Mammary epithelial cell (primary cell): ENCODE measurements at regions not wholly inside any gene's neighbourhood (a gene's known extent, or its start where the extent isn't known, plus 50 kb on each side); places are given as distances from the start of the nearest gene placed in this dataset.

Experiments used
- EZH2 ChIP-seq: IDR thresholded peaks from 2 replicates; pipeline ENCODE4 v1.6.1; 2012; ENCODE audit warnings: low read length, inconsistent platforms, borderline replicate concordance
- TF ChIP-seq, protein P1 (sequence below), 2 donors: IDR thresholded peaks in 1 of 2; conservative IDR thresholded peaks in 1 of 2; 2 replicates each; pipeline ENCODE4 v1.5.1; 2011 to 2012; ENCODE audit warnings: inconsistent platforms in 2 of 2, low read length in 2 of 2, mild to moderate bottlenecking in 2 of 2, control low read depth in 1 of 2, low read depth in 1 of 2; ENCODE audit not compliant: insufficient read depth in 1 of 2; ENCODE audit errors: extremely low read depth in 1 of 2

DNA sequence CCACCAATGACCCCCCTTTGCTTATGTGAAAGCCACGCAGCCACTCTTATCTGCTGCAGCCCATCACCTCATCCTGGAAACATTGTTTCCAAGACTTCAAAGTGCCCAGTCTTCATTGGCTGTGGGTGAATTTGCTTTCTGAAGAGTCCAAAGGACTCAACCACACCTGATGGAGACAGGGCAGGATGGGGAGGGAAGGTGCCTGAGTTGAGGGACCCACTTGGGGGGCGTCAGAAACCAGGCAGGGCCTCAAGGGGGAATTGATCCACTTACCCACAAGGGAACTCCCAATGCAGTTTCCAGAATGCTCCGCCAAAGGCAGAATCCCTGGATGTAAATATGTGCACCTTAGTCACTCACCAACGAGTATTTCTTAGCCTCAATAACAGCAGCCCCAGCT, 147.9 kb upstream of the ATP2B2 start:
- TF ChIP-seq, protein P1, sequence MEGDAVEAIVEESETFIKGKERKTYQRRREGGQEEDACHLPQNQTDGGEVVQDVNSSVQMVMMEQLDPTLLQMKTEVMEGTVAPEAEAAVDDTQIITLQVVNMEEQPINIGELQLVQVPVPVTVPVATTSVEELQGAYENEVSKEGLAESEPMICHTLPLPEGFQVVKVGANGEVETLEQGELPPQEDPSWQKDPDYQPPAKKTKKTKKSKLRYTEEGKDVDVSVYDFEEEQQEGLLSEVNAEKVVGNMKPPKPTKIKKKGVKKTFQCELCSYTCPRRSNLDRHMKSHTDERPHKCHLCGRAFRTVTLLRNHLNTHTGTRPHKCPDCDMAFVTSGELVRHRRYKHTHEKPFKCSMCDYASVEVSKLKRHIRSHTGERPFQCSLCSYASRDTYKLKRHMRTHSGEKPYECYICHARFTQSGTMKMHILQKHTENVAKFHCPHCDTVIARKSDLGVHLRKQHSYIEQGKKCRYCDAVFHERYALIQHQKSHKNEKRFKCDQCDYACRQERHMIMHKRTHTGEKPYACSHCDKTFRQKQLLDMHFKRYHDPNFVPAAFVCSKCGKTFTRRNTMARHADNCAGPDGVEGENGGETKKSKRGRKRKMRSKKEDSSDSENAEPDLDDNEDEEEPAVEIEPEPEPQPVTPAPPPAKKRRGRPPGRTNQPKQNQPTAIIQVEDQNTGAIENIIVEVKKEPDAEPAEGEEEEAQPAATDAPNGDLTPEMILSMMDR (conservative IDR thresholded peaks at IDR 0.05 in 1 of 2, IDR thresholded peaks at IDR 0.05 in 1 of 2; ENCODE audit: extremely low read depth in 1 of 2, insufficient read depth in 1 of 2, low read depth in 1 of 2, low read length in 2 of 2): no peak
- TF ChIP-seq EZH2: no peak
